Sigmoid colon (tissue), 4 donors: ENCODE measurements at regions not wholly inside any gene's neighbourhood (a gene's known extent, or its start where the extent isn't known, plus 50 kb on each side); places are given as distances from the start of the nearest gene placed in this dataset.

Source experiments
- CTCF ChIP-seq, 4 experiments: fragments of 450-650 bp in 3 of 4; fragments of 200-600 bp in 1 of 4; IDR thresholded peaks; one replicate each; pipeline ENCODE4 v1.5.1; 2016 to 2019; ENCODE audit warnings: antibody characterized with exemption in 4 of 4, mild to moderate bottlenecking in 3 of 4, moderate library complexity in 2 of 4
- POLR2A ChIP-seq, 2 donors: fragments of 450-650 bp; IDR thresholded peaks; one replicate each; pipeline ENCODE4 v1.6.1; 2016; ENCODE audit warnings: antibody characterized with exemption in 2 of 2, mild to moderate bottlenecking in 2 of 2, moderate library complexity in 2 of 2
- POLR2AphosphoS5 ChIP-seq, 4 donors: sonication (generic); formaldehyde crosslinking; IDR thresholded peaks; one replicate each; pipeline ENCODE4 v1.6.1; 2017; ENCODE audit warnings: antibody characterized with exemption in 4 of 4

GRCh38 chr9:96107436-96107835, 194.5 kb downstream of the HSD17B3 start:
- TF ChIP-seq CTCF (IDR thresholded peaks at IDR 0.05) (no peak), POLR2A (IDR thresholded peaks at IDR 0.05) (no peak), POLR2AphosphoS5 (IDR thresholded peaks at IDR 0.05) (no peak)
